Stomach (tissue), 4 donors: ENCODE measurements at regions not wholly inside any gene's neighbourhood (a gene's known extent, or its start where the extent isn't known, plus 50 kb on each side); places are given as distances from the start of the nearest gene placed in this dataset.

Experiments
- CTCF ChIP-seq, 7 experiments: fragments of 450-650 bp in 4 of 7; fragments of 200-600 bp in 3 of 7; sonication (generic) in 3 of 7; IDR thresholded peaks; one replicate each; pipeline ENCODE4 v1.5.1; 2016 to 2019; ENCODE audit warnings: antibody characterized with exemption in 7 of 7, control low read depth in 2 of 7, mild to moderate bottlenecking in 1 of 7
- EP300 ChIP-seq: sonication (generic); formaldehyde crosslinking; IDR thresholded peaks from one replicate; pipeline ENCODE4 v1.6.1; 2017; ENCODE audit warnings: antibody characterized with exemption
- POLR2A ChIP-seq, 4 donors: fragments of 450-650 bp; IDR thresholded peaks; one replicate each; pipeline ENCODE4 v1.6.1; 2016; ENCODE audit warnings: antibody characterized with exemption in 4 of 4, control low read depth in 2 of 4, mild to moderate bottlenecking in 1 of 4, moderate library complexity in 1 of 4

- TF ChIP-seq CTCF (IDR thresholded peaks at IDR 0.05) (no peak), EP300 (no peak), POLR2A (IDR thresholded peaks at IDR 0.05) (no peak)
These were observed 1470.7 kb upstream of the PRMT6 start for GRCh38 chr1:105585791-105586190.
